IMR-90 (cell line): ENCODE measurements at regions not wholly inside any gene's neighbourhood (a gene's known extent, or its start where the extent isn't known, plus 50 kb on each side); places are given as distances from the start of the nearest gene placed in this dataset.

ENCODE experiments used
- ATAC-seq: fragments of 200-7000 bp; cut with Tn5 transposase; 2 replicates; pipeline ENCODE4 v1.9.1; 2020; ENCODE audit warnings: low read depth, mild to moderate bottlenecking, moderate library complexity
- BruUV-seq: library from RNA; stranded (reverse); fragments of 400-500 nt; replicated peaks from 2 replicates; lab custom pipeline; 2021; lab: Mats Ljungman, UMichigan
- CTCF ChIA-PET: fragments of 300-600 bp; formaldehyde crosslinking; extraction: SDS; loops from one replicate; lab custom pipeline; 2021; ENCODE audit warnings: antibody characterized with exemption; lab: Yijun Ruan, JAX
- POLR2A ChIA-PET: fragments of 300-600 bp; sonication (Branson Sonifier 250); formaldehyde crosslinking; loops from one replicate; lab custom pipeline; 2022; ENCODE audit warnings: antibody characterized with exemption; ENCODE audit not compliant: unreplicated experiment; lab: Charles Lee
- DNase-seq: peaks from one replicate; pipeline ENCODE4 v3.0.0; 2013
- H2AFZ ChIP-seq: replicated peaks from 2 replicates; pipeline ENCODE3; 2013; ENCODE audit warnings: low read length, mild to moderate bottlenecking; ENCODE audit not compliant: poor library complexity
- H2AK5ac ChIP-seq: 2 replicates; pipeline ENCODE4 v1.6.1; 2013; ENCODE audit warnings: low read depth, low read length, inconsistent platforms
- H2AK9ac ChIP-seq: replicated peaks from 2 replicates; pipeline ENCODE3; 2013; ENCODE audit warnings: mild to moderate bottlenecking, low read depth, low read length, moderate library complexity; ENCODE audit not compliant: poor library complexity
- H2BK120ac ChIP-seq: 2 replicates; pipeline ENCODE4 v1.6.1; 2013; ENCODE audit warnings: low read depth, low read length, inconsistent platforms
- H2BK15ac ChIP-seq: 3 replicates; pipeline ENCODE4 v1.6.1; 2013; ENCODE audit warnings: low read depth, low read length, inconsistent platforms
- H2BK20ac ChIP-seq: 2 replicates; pipeline ENCODE4 v1.6.1; 2013; ENCODE audit warnings: low read depth, mild to moderate bottlenecking, inconsistent platforms, low read length, moderate library complexity
- H2BK5ac ChIP-seq: 2 replicates; pipeline ENCODE4 v1.6.1; 2013; ENCODE audit warnings: mild to moderate bottlenecking, low read depth, low read length, inconsistent platforms; ENCODE audit not compliant: poor library complexity, severe bottlenecking
- H3K14ac ChIP-seq: replicated peaks from 2 replicates; pipeline ENCODE4 v1.6.1; 2013; ENCODE audit warnings: low read depth, low read length, inconsistent platforms
- H3K18ac ChIP-seq: 2 replicates; pipeline ENCODE4 v1.6.1; 2013; ENCODE audit warnings: low read depth, low read length, control low read depth
- H3K23ac ChIP-seq: 2 replicates; pipeline ENCODE4 v1.6.1; 2013; ENCODE audit warnings: low read depth, low read length, inconsistent platforms
- H3K27ac ChIP-seq: 2 replicates; pipeline ENCODE4 v1.5.1; 2013; ENCODE audit warnings: mild to moderate bottlenecking, control low read depth, low read length; ENCODE audit not compliant: insufficient read depth
- H3K27me3 ChIP-seq: 2 replicates; pipeline ENCODE4 v1.6.1; 2013; ENCODE audit warnings: low read length; ENCODE audit not compliant: control insufficient read depth, insufficient read depth
- H3K36me3 ChIP-seq: 2 replicates; pipeline ENCODE4 v1.6.1; 2013; ENCODE audit warnings: low read length, mixed read lengths; ENCODE audit not compliant: control insufficient read depth, insufficient read depth
- H3K4ac ChIP-seq: 2 replicates; pipeline ENCODE4 v1.6.1; 2013; ENCODE audit warnings: low read depth, low read length, inconsistent platforms
- H3K4me1 ChIP-seq: 2 replicates; pipeline ENCODE4 v1.6.1; 2013; ENCODE audit warnings: low read length, mixed read lengths; ENCODE audit not compliant: control insufficient read depth, insufficient read depth
- H3K4me2 ChIP-seq: 2 replicates; pipeline ENCODE4 v1.6.1; 2013; ENCODE audit warnings: low read depth, mild to moderate bottlenecking, control low read depth, low read length, moderate library complexity
- H3K4me3 ChIP-seq: 2 replicates; pipeline ENCODE4 v1.5.1; 2013; ENCODE audit warnings: low read depth, mild to moderate bottlenecking, control low read depth, low read length, moderate library complexity; ENCODE audit not compliant: insufficient read depth
- H3K56ac ChIP-seq: 2 replicates; pipeline ENCODE4 v1.6.1; 2013; ENCODE audit warnings: low read length, inconsistent platforms; ENCODE audit not compliant: insufficient read depth; ENCODE audit errors: extremely low read depth
- H3K79me1 ChIP-seq, 2 experiments: 2 replicates each; pipeline ENCODE4 v1.6.1; 2013; ENCODE audit warnings: low read length in 2 of 2, inconsistent platforms in 1 of 2, low read depth in 1 of 2
- H3K9ac ChIP-seq: 2 replicates; pipeline ENCODE4 v1.6.1; 2013; ENCODE audit warnings: low read depth, low read length, control low read depth
- H3K9me1 ChIP-seq: 2 replicates; pipeline ENCODE4 v1.6.1; 2013; ENCODE audit warnings: low read length, inconsistent platforms; ENCODE audit not compliant: insufficient read depth
- H3K9me3 ChIP-seq: 2 replicates; pipeline ENCODE4 v1.6.1; 2013; ENCODE audit warnings: low read length; ENCODE audit not compliant: control insufficient read depth, insufficient read depth
- H4K20me1 ChIP-seq: 2 replicates; pipeline ENCODE4 v1.6.1; 2013; ENCODE audit warnings: low read length, inconsistent platforms; ENCODE audit not compliant: insufficient read depth
- H4K5ac ChIP-seq: 2 replicates; pipeline ENCODE4 v1.6.1; 2013; ENCODE audit warnings: mild to moderate bottlenecking, low read depth, low read length, control low read depth
- H4K8ac ChIP-seq, 2 experiments: 2 replicates each; pipeline ENCODE4 v1.6.1; 2013; ENCODE audit warnings: low read depth in 2 of 2, low read length in 2 of 2, control low read depth in 1 of 2, inconsistent platforms in 1 of 2
- H4K91ac ChIP-seq: 2 replicates; pipeline ENCODE4 v1.6.1; 2013; ENCODE audit warnings: low read depth, low read length, inconsistent platforms; ENCODE audit not compliant: insufficient read depth
- BHLHE40 ChIP-seq: fragments of 150-350 bp; IDR thresholded peaks from 2 replicates; pipeline ENCODE4 v1.6.1; 2016; ENCODE audit warnings: mild to moderate bottlenecking, low read depth, low read length
- CEBPB ChIP-seq: IDR thresholded peaks from 2 replicates; pipeline ENCODE4 v1.6.1; 2012; ENCODE audit warnings: low read depth, low read length, improper control_type of control experiment
- FOS ChIP-seq: fragments of 150-350 bp; IDR thresholded peaks from 2 replicates; pipeline ENCODE4 v1.6.1; 2016; ENCODE audit warnings: low read depth, low read length
- NFE2L2 ChIP-seq: fragments of 150-350 bp; IDR thresholded peaks from 2 replicates; pipeline ENCODE4 v1.6.1; 2016; ENCODE audit warnings: low read depth, mild to moderate bottlenecking, low read length
- SMC3 ChIP-seq: fragments of 150-350 bp; IDR thresholded peaks from 2 replicates; pipeline ENCODE4 v1.6.1; 2016; ENCODE audit warnings: low read depth, mild to moderate bottlenecking, antibody characterized with exemption, low read length, moderate library complexity
- WGBS, 2 experiments: methylation state at CpG; one replicate each; pipeline versions ENCODE4 v1.1.5 to v1.1.7; 2013; ENCODE audit warnings: missing lambda C conversion rate in 2 of 2; ENCODE audit not compliant: insufficient read length in 1 of 2; ENCODE audit errors: extremely low coverage in 2 of 2; 5-methylcytosine and 5-hydroxymethylcytosine counted together
- dilution Hi-C: fragments of 300-500 bp; cut with HindIII; formaldehyde crosslinking; loops from one replicate; pipeline ENCODE4 v1.14.3; 2018; ENCODE audit warnings: low sequenced_read_pairs; ENCODE audit not compliant: unreplicated experiment
- in situ Hi-C: fragments of 300-500 bp; cut with MboI; formaldehyde crosslinking; loops from 3 replicates; pipeline ENCODE4 v1.14.3; 2019; ENCODE audit warnings: low sequenced_read_pairs, inconsistent platforms, mixed read lengths
- intact Hi-C: fragments of 100-400 bp; cut with micrococcal nuclease; formaldehyde crosslinking; loops from 2 replicates; pipeline ENCODE4 v1.10.0; 2022

GRCh38 chr2:17398770-17399169, 119.5 kb downstream of the RAD51AP2 start:
- H2AK5ac ChIP-seq, result no peak overlapping the region
- H3K9me1 ChIP-seq, result no peaks in the 10 kb centered on the region
- no peaks in the 10 kb centered on the region for H3K79me1 ChIP-seq
- ChIA-PET POLR2A (no interaction called here), CTCF (no interaction called here)
- no peak for DNase-seq
- H3K4me3 ChIP-seq, result no peak overlapping the region
- H4K91ac ChIP-seq, result no peak overlapping the region
- no peak overlapping the region for H3K4ac ChIP-seq
- H3K27me3 ChIP-seq, result no peaks in the 10 kb centered on the region
- no peak overlapping the region for H3K14ac ChIP-seq
- no CpG with 5 or more reads among the region's 2 CpGs for WGBS, 2 experiments
- H2BK15ac ChIP-seq, result no peak overlapping the region
- dilution Hi-C loops (no loop called here), in situ Hi-C loops (no loop called here), intact Hi-C loops (no loop called here)
- H3K4me1 ChIP-seq, result no peaks in the 10 kb centered on the region
- no peak overlapping the region for H3K27ac ChIP-seq
- no peaks in the 10 kb centered on the region for H4K20me1 ChIP-seq
- no peak overlapping the region for H3K56ac ChIP-seq
- H2AFZ ChIP-seq, result no peak overlapping the region
- H3K23ac ChIP-seq, result no peak overlapping the region
- H2BK20ac ChIP-seq, result no peak overlapping the region
- no peak overlapping the region for H3K18ac ChIP-seq
- H2BK5ac ChIP-seq, result no peak overlapping the region
- no peak for ATAC-seq
- H4K5ac ChIP-seq, result no peak overlapping the region
- BruUV-seq, result no TSS peak
- H4K8ac ChIP-seq, result no peak overlapping the region
- TF ChIP-seq NFE2L2 (no peak), FOS (no peak), CEBPB (0 out of 2 replicates have a peak, but pooled peaks have one; percentile 28), BHLHE40 (no peak), SMC3 (no peak)
- no peak overlapping the region for H2AK9ac ChIP-seq
- H3K9me3 ChIP-seq, result no peaks in the 10 kb centered on the region
- no peak overlapping the region for H2BK120ac ChIP-seq
- no peak overlapping the region for H3K9ac ChIP-seq
- no peaks in the 10 kb centered on the region for H3K36me3 ChIP-seq
- H3K4me2 ChIP-seq, result no peak overlapping the region
